NK-92 (cell line): ENCODE measurements at regions not wholly inside any gene's neighbourhood (a gene's known extent, or its start where the extent isn't known, plus 50 kb on each side); places are given as distances from the start of the nearest gene placed in this dataset.
"Not testable (repeated sequence)": the region's sequence is repeated elsewhere in the genome, so short reads cannot be mapped to it uniquely, and the experiment has no call there.

ENCODE experiments used
- DNase-seq: peaks from one replicate; lab custom pipeline; 2025; ENCODE audit not compliant: unreplicated experiment; lab: John Stamatoyannopoulos, UW

DNA sequence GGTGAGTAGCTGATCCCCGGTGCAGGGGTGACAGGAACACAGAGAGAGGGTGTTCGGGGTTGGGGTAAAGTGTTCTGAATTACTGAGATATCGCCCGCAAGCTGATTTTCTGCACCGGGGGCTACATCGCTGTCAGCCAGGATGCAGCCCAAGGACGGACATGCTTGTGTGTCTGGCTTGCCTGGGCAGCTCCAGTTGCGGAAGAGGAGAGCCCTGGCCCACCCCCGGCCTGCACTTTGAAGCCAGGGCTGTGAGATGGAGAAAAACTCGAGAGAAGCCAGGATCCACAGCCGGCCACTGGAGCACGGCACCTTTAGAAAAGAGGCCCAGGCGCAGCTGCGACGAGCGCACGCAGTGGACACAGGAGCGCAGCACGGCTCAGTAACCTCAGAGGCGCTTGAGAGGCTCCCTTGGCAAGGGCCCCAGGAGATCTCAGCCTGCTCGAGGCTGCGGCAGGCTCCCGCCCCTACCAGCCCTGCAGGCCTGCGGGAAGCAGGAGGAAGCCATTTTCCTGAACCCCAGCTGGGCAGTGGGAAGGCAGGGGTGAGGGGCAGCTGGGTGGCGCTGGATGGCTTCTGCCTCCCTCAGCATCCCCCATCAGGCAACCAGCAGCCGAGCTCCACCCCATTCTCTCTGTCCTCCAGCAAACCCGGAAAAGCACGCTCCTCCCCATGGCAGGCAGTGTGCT lies 59.2 kb downstream of the C9orf50 start:
- no peak for DNase-seq

DNA sequence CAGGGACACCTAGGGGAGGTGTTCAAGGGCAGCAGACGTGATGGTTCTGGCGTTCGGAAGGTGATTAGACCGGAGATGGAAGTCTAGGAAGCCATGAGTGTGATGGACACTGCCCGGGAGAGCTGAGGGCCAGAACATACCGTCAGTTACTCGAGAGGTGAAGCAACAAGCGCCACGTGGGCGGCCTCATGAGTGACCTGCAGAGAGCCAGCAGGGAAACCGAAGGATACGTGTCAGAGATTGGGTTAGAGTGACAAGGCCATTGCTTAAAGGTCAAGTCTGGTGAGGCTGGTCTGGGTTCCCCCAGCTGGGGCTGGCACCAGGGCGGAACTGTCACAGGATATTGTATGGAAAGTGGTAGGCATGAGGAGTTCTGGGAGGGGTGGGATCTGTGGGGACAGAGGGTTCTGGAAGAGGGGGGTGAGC lies 60.0 kb downstream of the C9orf50 start:
- no peak for DNase-seq

DNA sequence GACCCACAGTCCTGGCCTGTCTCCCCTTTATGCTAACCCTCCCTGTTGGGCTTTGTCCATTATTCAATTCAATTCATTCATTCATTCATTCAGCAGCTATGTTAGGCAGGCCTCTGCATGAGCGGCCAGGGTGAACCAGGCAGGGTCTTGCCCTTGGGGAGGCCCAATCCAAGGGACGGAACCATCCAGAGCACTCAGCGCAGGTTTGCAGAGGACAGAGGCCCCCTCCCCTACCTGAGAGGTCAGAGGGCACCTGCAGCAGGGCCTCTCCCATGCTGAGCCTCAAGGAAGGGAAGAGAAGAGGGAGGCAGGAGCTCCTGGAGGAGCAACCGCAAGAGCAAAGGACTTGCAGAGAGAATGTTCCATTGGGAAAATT lies 61.4 kb downstream of the C9orf50 start:
- DNase-seq: no peak

DNA sequence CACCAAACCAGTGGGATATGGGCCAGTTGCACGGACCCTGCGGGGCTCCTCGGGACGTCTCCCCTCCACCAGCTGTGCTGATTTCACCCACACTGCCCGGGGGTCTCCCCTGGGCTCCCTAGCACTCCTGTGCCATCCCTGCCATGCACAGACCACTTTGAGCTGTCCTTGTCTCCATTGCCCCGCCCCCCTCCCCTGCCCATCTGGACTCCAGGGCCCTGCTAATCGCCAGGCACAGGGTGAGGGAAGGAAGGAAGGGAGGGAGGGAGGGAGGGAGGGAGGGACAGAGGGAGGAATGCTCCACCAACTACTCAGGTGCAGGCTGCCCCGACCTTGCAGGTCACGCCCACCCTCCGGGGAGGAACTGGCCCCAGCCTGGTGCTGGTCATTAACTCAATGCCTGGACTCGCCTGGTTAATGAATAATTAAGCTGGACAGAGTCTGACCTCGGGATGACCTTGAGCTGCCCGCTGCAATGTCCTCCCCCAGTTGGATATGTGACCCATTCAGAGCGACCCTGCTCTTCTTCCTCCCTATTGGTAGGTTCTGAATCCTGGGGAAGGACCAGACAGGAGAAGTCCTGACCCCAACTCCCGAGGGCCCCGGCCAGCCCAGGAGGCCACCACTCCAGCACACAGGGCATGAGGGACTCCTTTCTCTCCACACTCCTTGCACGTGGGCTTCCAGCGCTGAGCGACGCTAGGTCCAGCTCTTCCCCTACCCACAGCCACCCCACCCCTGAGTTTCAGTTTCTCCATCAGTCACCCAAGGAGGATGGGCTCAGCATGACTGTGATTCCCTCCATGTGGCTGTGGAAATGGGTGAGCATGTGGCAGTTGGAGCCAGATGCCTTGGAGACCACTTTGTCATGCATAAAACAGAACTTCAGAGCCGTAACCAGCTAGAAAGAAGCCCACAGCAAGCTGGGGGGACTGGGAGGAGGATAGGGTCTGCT lies 62.1 kb downstream of the C9orf50 start:
- no peak for DNase-seq

DNA sequence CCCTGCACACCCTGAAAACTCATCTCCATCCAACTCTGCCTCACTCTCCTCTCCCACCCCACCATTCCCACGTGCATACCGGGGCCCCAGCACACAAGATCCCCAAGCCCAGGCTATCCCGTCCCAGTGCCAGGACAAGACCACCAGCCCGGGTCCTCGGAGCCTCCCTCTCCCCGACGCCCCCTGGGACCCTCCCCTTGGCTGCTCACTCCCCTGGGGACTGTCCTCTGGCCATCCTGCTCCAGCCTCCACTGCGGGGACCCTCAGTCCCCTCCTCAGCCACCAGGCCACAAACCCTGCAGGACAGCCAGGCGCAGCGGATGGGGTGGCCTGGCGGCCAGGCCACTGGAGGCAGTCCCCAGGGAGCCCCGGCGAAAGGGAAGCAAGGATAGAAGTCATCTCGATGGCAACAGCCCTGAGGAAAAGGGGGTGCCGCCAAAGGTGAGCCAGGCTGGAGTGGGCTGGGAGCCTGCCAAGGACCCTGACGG lies 62.8 kb downstream of the C9orf50 start:
- DNase-seq: no peak

DNA sequence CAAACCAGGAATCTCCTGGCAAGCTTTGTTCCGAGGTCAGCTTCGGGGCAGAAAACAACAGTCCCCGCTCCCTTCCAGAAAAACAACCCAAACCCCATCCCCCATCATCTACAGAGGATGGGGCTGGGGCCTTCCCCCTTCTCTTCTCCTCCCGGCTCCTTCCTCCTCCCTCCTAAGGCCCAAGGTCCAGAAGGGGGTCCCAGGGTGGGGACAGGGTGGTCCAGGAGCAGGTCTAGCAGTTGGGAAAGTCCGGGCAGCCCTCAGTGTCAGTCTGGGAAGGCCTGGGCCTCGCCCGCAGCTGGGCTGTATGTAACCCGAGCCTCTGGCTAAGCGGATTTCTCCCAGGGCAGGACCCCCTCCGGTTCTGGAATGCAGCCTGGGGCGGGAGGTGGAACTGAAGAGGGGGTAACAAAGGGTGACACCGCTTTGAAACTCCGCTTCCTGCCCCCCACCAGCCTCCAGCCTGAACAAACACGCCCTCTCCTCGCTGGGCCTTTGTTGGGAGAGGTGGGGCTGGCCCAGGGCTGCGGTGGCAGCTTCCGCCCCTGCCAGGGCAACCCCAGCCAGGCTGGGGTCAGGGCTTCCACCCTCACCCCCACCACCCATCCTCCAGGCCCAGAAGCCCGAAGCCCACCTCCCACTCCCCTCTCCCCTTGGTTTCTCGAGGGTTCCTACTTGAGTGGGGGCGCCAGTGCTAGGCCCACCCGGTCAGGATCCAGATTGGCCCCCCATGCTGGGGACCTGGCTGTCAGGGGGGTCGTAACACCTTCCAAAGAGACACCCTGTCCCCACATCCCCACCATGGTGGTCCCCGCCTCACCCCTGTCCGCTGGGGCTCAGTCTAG lies 63.5 kb downstream of the C9orf50 start:
- no peak for DNase-seq

DNA sequence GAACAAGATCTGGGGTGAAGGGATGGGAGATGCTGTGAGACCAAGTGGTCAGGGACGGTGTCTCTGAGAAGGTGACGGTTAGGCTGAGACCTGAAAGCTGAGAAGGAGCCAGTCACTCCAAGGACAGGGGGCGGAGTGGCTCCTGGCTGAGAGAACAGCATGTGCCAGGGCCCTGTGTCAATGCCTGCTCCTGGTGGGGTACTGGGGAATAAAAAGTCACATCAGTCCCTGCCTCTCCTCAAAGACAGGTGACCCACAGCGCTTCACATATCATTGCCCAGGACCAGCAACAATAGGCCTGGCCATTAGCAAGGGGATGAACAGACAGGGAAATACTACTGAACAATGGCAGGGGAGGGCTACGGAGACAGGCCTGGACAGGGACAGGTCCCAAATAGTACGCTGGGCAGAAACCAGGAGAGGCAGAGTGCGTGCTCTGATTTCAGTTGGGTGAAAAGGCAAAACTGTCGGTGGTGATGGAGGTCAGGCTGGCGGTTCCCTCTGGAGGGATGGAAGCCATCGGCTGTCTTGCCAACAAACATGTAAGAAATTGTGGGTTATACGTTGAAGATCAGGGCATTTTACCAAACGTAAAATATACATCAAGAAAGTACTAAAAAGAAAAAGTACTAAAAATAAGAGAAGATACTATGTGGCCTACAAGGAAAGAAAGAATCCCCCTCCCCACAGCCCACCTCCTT lies 64.3 kb downstream of the C9orf50 start:
- no peak for DNase-seq

DNA sequence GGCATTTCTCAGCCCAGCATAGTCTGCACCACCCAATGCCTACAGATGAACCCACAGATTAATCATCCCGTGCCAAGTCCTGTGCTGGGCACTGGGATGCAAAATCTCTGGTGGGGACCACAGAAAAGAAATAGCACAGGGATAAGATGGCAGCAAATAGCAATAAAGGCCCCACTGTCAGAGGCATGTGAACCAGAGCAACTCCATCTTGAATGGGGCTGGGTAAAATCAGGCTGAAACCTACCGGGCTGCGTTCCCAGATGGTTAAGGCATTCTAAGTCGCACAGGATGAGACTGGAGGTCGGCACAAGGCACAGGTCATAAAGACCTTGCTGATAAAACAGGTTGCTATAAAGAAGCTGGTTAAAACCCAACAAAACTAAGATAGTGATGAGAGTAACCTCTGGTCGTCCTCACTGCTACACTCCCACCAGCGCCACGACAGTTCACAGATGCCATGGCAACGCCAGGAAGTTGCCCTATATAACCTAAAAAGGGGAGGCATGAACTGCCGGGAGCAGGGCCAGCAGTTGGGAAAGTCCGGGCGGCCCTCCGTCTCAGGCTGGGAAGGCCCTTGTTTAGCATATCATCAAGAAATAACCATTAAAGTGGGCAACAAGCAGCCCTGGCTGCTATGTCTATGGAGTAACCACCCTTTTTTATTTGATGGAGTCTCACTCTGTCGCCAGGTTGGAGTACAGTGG lies 65.2 kb downstream of the C9orf50 start:
- DNase-seq: no peak

DNA sequence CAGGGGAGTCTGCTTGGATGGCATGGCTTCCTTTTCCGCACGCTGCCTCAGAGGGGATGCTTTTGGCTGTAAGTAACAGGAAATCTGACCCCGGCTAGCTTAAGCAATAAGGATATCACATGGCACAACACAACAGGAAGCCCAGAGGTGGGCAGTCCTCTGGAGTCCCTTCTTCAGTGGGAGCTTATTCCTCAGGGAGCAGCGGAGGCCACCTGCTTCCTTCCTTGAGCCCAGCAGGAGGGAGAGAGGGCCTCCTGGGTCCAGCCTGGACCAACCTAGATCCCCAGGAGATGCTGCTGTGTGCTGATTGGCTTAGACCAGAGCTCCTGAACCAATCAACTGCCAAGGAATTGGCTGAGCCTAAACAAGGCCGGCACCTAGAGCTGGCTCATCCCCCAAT lies 66.3 kb downstream of the C9orf50 start:
- DNase-seq: no peak

DNA sequence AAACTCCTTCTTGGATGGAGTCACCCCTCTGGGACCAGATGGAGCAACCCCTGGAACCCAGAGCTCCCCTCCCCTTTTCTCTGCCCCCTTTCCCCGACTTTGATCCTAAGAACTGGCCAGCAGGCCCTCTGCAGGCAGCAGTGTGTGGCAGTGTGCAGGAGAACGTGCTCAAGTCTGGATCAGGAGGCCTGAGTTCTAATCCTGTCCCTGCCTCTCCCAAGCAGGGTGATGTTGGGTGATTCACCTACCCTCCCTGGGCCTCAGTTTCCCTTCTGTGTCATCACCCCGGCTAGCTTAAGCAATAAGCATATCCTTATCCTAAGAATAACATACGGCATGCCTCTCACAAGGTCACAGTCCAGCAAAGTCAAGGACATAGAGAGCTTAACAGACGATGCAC lies 67.6 kb downstream of the C9orf50 start:
- DNase-seq: no peak

DNA sequence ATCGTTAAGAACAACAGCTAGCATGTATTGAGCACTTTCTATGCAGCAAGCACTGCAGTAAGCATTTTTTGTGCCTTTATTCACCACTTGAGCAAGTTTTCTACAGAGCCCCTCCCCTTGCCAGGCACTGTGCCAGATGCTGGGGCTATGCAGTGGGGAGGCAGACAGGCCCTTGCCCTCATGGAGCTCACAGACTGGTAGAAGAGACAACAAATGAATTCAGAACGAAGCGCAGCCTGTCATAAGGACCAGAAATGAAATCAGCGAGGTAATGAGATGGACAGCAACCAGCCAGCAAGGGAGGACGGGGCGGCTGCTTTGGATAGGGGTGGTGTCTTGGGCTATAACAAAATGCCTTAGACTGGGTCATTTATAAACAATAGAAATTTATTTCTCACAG lies 68.8 kb downstream of the C9orf50 start:
- DNase-seq: no peak

DNA sequence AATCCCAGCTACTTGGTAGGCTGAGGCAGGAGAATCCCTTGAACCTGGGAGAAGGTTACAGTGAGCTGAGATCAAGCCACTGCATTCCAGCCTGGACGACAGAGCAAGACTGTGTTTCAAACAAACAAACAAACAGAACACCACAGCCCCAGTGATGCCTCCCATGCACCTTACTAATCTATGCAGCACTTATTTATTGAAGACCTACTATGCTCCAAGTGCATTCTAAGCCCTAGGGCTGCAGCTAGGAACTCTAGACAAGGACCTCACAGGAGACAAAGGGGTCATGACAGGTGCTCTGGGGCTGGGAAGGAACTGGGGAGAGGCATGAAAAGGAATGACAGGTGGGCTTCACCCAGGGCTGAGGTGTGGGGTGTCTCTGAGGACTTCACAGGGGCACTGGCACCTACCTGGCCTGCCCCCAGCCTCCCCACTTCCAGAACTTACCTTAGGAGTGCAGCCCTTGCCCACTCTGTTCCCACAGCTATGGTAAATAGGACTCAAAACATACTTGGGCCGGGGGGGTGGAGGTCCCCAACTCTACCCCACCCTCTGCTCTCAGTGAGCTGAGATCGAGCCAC lies 69.4 kb downstream of the C9orf50 start:
- no peak for DNase-seq

DNA sequence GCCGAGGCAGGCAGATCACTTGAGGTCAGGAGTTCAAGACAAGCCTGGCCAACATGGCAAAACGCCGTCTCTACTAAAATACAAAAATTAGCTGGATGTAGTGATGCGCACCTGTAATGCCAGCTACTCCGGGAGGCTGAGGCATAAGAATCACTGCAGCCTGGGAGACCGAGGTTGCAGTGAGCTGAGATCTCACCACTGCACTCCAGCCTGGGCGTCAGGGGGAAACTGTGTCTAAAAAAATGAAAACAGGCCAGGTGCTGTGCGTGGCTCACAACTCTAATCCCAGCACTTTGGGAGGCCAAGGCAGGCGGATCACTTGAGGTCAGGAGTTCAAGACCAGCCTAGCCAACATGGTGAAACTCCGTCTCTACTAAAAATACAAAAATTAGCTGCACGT lies 69.9 kb downstream of the C9orf50 start:
- DNase-seq: not testable (repeated sequence)

DNA sequence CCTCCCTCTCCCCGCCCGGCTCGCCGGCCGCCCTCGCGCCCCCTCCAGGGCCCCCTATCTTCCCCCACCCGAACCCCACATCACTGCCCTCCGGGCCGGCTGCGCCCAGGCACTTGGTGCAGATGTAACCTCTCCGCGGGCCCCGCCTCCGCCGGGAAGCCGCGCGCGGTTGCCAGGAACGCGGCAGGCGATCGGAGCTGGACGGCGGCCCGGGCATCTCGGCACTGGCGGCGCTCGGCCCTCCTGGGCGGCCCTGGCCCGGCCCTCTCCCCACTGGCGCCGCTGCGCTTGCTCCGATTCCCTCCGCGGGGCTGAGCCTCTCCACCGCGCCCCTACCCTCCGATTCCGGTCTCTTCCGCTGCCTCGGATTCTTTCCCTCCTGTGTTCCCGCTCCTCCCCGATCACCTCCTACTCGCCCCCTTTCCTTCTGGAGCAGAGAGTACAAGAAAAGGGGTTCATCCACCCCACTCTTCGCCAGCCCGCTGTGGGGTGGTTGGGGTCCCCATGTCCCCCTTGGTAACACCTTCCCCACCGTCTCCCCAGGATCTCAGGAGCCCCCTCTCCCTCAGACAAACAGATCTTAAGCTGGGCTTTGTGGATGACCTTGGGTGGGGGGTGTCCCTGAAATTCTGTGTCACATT lies 70.6 kb downstream of the C9orf50 start:
- DNase-seq: no peak

DNA sequence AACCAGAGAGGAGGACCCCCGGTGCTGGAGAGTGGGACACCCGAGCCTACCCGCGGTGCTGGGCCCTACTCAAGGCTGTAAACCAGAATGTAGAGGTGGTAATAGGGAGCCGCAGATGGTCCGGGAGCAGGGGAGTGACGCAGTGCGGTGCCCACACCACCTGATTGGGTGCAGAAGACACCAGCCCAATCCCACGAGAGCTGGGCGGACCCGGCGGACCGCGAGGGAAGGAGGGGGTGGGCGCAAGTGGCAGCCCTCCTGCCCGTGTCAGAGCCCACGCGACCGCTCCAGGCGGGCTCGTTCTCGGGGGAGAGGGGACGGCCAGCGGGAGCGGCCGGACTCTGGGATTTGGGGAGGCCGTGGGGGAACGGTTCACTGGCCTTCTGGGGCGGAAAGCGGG lies 71.2 kb downstream of the C9orf50 start:
- no peak for DNase-seq

DNA sequence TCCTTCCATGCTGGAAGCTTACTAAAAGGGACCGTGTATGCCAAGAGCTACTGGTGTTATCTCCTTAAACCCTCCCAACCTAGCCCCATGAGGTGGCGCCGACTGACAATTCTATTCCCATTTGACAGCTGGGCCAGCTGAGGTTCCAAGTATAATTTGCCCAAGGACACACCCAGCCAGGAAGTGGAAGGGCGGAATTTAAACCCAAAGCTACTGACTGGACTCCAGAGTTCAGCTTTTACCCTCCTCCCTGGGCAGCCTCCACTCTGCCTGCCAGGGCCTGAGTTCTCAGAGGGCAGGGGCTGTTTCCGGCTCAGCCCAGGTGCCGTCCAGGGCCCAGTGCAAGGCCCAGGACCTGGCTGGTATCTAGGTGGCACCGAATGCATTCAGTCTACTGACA lies 71.8 kb downstream of the C9orf50 start:
- DNase-seq: no peak

DNA sequence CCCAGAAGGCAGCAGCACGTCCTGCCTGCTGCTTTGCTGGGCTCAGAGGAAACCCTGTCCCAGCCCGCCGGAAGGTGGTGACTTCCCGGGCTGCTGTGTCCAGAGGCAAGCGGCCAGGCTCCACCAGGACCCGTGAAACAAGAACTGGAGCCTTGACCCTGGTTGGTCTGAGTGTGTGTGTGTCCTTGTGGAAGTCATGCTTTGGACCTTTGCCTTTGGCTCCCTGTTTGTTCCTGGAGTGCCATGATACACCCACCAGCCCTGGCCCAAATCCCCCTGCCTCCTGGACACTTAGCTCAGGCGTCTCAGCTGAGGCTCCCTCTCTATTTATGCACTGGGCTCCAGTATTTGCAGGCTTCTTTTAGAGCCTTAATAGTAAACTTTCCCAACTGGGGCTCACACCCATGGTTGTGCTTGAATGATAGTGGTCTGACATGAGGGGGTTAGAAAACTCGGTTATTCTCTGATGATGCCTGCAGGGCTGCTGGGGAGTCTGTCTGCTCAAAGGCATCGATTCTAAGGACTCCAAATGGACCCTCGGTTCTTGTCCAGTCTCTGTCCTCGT lies 72.2 kb downstream of the C9orf50 start:
- no peak for DNase-seq

DNA sequence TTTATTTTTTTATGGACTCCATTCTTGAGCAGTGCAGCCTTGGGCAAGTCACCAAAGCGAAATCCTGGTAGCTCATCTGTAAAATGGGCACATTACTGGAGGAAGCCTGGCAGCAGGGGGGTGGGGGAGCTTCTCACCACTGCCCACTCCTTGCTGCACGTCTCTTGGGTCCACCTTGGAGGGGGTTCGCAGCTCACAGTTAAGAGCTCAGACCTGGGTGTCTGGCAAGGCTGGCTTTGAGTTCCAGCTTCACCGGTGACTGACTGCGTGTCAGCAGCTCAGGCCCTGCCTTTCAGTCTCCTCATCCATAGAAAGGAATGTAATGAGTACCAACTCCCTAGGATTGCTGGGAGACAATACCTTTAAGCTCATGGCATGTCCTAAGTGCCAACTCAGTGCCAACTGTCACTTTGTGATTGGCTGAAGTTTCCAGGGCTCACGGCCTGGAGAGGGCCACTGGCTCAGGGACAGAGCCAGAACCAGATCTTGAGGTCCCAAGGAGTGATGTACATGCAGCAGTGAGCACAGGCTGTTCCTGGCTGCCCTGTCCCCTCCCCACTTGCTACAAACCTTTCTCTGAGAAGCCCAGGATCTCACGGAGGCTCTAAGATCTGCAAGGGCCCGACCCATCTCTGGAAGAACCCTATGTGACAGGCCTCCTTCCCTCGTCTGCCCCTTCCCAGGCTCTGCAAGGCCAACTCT lies 72.9 kb downstream of the C9orf50 start:
- no peak for DNase-seq
